HCT116 (cell line): ENCODE measurements at regions not wholly inside any gene's neighbourhood (a gene's known extent, or its start where the extent isn't known, plus 50 kb on each side); places are given as distances from the start of the nearest gene placed in this dataset.

Experiments
- CEBPB ChIP-seq: IDR thresholded peaks from 2 replicates; pipeline ENCODE4 v1.6.1; 2012; ENCODE audit warnings: low read depth
- EGR1 ChIP-seq: IDR thresholded peaks from 2 replicates; pipeline ENCODE4 v1.6.1; 2012; ENCODE audit warnings: low read depth
- EZH2phosphoT487 ChIP-seq: fragments of 200-600 bp; IDR thresholded peaks from 2 replicates; pipeline ENCODE4 v1.6.1; 2018; ENCODE audit warnings: antibody characterized with exemption, borderline replicate concordance
- JUND ChIP-seq: IDR thresholded peaks from 2 replicates; pipeline ENCODE4 v1.6.1; 2012
- SIN3A ChIP-seq: IDR thresholded peaks from 2 replicates; pipeline ENCODE4 v1.6.1; 2012; ENCODE audit warnings: low read depth
- ZFX ChIP-seq: fragments of 450-650 bp; IDR thresholded peaks from 2 replicates; pipeline ENCODE4 v1.6.1; 2017
- TF ChIP-seq, protein P1 (sequence below), 3 experiments: fragments of 200-600 bp in 1 of 3; sonication (generic) in 1 of 3; IDR thresholded peaks in 2 of 3; conservative IDR thresholded peaks in 1 of 3; 2 replicates each; pipeline ENCODE4 v1.5.1; 2012 to 2017; ENCODE audit warnings: low read depth in 2 of 3, low read length in 2 of 3, antibody characterized with exemption in 1 of 3, borderline replicate concordance in 1 of 3, control low read depth in 1 of 3, mild to moderate bottlenecking in 1 of 3, mixed read lengths in 1 of 3, mixed run types in 1 of 3, moderate library complexity in 1 of 3; ENCODE audit not compliant: insufficient read depth in 1 of 3
- TF ChIP-seq, protein P2 (sequence below): IDR thresholded peaks from 2 replicates; pipeline ENCODE4 v1.6.1; 2012
- TF ChIP-seq, protein P3 (sequence below): IDR thresholded peaks from 2 replicates; pipeline ENCODE4 v1.6.1; 2012; ENCODE audit warnings: low read depth

DNA sequence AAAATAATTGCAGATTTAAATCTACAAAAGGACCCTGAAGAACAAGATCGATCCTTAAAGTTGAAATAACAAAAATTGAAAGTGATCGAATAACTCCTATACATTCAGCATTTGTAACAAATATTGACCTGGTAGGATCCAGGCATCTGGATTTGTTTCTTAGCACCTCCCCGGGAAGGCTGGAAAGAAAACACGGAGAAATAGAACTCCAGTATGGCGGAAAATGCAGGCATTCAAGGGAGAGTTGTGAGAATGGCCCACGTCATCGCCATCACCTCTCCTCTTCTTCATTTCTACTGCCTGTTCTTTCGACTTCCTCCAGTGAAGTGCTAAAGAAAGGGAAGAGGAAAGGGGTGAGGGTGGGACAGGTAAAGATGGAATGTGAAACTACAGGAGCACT is 242.3 kb upstream of the TFAP2D start:
- TF ChIP-seq, protein P1, sequence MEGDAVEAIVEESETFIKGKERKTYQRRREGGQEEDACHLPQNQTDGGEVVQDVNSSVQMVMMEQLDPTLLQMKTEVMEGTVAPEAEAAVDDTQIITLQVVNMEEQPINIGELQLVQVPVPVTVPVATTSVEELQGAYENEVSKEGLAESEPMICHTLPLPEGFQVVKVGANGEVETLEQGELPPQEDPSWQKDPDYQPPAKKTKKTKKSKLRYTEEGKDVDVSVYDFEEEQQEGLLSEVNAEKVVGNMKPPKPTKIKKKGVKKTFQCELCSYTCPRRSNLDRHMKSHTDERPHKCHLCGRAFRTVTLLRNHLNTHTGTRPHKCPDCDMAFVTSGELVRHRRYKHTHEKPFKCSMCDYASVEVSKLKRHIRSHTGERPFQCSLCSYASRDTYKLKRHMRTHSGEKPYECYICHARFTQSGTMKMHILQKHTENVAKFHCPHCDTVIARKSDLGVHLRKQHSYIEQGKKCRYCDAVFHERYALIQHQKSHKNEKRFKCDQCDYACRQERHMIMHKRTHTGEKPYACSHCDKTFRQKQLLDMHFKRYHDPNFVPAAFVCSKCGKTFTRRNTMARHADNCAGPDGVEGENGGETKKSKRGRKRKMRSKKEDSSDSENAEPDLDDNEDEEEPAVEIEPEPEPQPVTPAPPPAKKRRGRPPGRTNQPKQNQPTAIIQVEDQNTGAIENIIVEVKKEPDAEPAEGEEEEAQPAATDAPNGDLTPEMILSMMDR (IDR thresholded peaks at IDR 0.05 in 2 of 3, conservative IDR thresholded peaks at IDR 0.05 in 1 of 3; ENCODE audit: borderline replicate concordance in 1 of 3, insufficient read depth in 1 of 3, low read depth in 2 of 3, low read length in 2 of 3): no peak
- TF ChIP-seq, protein P2, sequence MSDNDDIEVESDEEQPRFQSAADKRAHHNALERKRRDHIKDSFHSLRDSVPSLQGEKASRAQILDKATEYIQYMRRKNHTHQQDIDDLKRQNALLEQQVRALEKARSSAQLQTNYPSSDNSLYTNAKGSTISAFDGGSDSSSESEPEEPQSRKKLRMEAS: no peak
- TF ChIP-seq ZFX (no peak), EGR1 (no peak), EZH2phosphoT487 (no peak), CEBPB (no peak), SIN3A (no peak), JUND (no peak)
- TF ChIP-seq, protein P3, sequence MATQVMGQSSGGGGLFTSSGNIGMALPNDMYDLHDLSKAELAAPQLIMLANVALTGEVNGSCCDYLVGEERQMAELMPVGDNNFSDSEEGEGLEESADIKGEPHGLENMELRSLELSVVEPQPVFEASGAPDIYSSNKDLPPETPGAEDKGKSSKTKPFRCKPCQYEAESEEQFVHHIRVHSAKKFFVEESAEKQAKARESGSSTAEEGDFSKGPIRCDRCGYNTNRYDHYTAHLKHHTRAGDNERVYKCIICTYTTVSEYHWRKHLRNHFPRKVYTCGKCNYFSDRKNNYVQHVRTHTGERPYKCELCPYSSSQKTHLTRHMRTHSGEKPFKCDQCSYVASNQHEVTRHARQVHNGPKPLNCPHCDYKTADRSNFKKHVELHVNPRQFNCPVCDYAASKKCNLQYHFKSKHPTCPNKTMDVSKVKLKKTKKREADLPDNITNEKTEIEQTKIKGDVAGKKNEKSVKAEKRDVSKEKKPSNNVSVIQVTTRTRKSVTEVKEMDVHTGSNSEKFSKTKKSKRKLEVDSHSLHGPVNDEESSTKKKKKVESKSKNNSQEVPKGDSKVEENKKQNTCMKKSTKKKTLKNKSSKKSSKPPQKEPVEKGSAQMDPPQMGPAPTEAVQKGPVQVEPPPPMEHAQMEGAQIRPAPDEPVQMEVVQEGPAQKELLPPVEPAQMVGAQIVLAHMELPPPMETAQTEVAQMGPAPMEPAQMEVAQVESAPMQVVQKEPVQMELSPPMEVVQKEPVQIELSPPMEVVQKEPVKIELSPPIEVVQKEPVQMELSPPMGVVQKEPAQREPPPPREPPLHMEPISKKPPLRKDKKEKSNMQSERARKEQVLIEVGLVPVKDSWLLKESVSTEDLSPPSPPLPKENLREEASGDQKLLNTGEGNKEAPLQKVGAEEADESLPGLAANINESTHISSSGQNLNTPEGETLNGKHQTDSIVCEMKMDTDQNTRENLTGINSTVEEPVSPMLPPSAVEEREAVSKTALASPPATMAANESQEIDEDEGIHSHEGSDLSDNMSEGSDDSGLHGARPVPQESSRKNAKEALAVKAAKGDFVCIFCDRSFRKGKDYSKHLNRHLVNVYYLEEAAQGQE: no peak
